ENCODE measurements at regions not wholly inside any gene's neighbourhood (a gene's known extent, or its start where the extent isn't known, plus 50 kb on each side); places are given as distances from the start of the nearest gene placed in this dataset.
"Not testable (repeated sequence)": the region's sequence is repeated elsewhere in the genome, so short reads cannot be mapped to it uniquely, and the experiment has no call there.

DNA sequence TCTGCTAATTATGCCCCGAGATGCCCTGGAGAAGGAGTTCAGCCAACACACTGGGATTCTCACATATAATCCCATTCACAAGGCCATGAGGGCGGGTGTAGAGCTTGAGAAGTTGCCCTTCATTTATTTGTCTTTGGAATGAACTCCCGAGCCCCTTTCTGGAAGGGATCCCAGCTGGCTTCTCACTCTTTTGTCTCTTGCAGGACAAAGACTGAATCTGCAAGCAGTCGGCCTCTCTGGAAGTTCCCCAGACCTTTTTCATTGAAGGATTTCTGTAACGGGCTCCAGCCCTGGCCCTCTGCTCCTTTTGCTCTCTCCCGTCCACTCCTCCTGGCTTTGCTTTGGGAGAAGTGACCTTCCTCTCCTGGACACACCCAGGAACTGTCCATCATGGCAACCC is 163.3 kb upstream of the SFSWAP start:
- no peak for DNase-seq (ENCODE audit: insufficient read length, low spot score)
- FAIRE-seq = no peak
- no peak for TF ChIP-seq POLR2A (IDR thresholded peaks at IDR 0.05; ENCODE audit: low read depth, low read length)

DNA sequence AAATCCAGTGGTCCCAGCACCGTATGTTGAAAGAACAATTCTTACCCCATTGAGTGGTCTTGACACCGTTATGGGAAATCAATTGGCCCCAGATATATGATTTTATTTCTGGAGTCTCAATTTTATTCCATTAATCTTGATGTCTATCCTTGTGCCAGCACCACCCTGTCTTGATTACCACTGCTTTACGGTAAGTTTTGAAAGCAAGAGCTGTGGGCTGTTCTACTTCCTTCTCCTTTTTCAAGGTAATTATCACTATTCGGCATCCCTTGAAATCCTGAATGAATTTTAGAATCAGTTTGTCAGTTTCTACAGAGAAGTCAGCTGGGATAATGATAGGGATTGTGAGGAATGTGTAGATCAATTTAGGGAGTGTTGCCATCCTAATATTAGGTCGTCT is 160.8 kb upstream of the SFSWAP start:
- no peak for FAIRE-seq

DNA sequence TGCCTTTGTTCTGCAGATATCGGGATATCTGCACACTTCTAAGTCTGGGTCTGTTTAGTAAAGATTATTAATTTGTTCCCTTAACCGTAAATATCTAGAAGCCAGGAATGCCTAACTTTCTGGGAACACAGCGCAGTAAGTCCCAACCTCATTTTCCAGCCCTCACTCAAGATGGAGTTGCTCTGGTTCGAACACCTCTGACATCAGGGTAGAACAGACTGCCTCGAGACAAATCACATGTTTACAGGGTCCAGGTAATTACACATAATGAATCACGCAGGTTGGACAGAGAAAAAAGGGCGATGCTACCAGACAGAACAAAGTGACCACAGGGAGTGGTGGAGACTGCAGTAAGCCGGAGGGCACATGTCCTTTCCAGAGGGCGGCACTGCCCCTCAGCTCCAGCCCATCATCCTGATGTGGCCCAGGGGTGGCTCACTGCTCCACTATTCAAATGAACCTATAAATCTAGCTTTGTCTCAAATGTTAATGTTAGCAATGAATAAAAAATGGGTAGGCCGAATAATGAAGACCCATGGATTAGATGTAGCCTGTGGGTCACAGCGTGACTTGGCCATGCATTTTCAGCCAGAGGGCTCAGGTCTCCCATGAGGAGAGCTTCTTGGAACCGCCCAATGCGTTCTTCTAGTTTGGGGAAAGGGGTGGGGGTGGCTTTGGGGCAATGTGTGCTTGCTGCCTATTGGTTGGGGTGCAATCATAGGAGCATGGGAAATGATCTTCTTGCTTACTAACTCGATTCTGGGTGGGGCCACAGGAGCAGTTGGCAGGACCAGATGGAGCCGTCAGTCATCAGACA is 159.0 kb upstream of the SFSWAP start:
- DNase-seq (ENCODE audit: insufficient read length, low spot score) = no peak
- TF ChIP-seq POLR2A (IDR thresholded peaks at IDR 0.05; ENCODE audit: low read depth, low read length) = no peak
- no peak for FAIRE-seq

More for the DNA sequence above, 160.8 kb upstream of the SFSWAP start:
- TF ChIP-seq POLR2A (IDR thresholded peaks at IDR 0.05; ENCODE audit: low read depth, low read length) = no peak
- no peak for DNase-seq (ENCODE audit: insufficient read length, low spot score)

DNA sequence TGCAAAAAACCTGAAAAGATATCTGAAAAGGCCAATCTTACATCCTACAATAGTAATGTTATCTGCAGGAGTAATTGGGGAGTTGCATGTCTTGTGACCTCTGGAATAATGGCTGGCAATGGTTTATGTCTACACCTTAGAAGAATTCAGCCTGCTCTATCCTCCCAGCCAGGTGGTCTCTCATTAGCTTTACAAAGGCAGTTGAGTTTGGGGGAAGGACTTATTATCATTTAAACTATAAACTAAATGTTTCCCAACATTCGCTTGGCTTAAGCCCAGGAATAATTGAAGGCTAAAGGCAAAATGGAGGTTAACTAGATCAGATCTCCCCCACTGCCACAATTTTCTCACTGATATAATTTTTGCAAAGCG is 158.4 kb upstream of the SFSWAP start:
- TF ChIP-seq POLR2A (IDR thresholded peaks at IDR 0.05; ENCODE audit: low read depth, low read length) = no peak
- FAIRE-seq = no peak
- no peak for DNase-seq (ENCODE audit: insufficient read length, low spot score)

DNA sequence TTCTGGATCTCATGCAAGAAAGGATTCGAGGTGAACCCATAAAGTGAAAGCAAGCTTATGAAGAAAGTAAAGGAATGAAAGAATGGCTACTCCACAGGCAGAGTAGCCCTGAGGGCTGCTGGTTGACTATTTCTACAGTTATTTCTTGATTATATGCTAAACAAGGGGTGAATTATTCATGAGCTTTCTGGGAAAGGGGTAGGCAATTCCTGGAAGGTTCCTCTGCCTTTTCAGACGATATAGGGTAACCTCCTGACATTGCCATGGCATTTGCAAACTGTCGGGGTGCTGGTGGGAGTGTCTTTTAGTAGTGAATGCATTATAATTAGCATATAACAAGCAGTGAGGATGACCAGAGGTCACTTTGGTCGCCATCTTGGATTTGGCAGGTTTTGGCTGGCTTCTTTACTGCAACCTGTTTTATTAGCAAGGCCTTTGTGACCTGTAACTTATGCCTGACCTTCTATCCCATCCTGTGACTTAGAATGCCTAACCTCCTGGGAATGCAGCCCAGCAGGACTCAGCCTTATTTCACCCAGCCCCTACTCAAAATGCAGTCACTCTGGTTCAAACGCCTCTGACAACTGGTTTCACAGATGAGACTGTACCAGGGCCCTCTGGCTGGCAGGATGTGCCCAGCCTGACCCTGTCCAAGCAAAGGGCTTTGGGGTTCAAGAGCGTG is 157.7 kb upstream of the SFSWAP start:
- no peak for FAIRE-seq
- TF ChIP-seq POLR2A (IDR thresholded peaks at IDR 0.05; ENCODE audit: low read depth, low read length) = no peak
- DNase-seq (ENCODE audit: insufficient read length, low spot score) = no peak

DNA sequence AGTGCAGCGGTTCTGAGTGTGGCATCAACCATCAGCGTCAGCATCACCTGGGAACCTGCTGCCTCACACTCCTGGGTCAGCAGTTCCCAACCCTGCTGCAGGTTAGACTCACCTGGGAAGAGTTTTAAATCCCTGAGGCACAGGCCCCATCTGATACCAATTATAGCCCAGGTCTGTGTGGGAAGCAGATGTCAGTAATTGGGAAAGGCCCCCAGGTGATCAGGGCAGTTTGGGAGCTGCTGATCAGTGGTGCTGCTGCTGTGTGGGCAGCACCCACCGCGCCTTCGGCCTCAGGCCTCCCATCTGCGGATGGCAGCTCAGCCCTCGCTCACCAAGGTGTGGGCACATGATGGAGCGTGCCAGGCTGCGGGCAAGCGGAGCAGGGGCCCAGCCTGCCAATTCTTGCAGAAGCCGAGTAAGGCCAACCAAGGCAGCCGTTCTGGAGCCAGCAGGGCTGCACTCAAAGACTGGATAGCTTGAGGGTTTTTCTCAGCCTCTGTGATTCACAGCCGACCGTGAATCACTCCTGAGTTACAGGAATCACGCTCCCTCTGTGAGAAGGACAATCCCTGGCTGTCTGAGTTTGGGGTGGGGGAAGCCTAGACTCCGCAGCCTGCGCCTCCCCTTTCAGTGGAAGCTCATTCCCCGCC is 155.6 kb upstream of the SFSWAP start:
- FAIRE-seq (no peak), DNase-seq (ENCODE audit: insufficient read length, low spot score) (no peak)
- TF ChIP-seq POLR2A (IDR thresholded peaks at IDR 0.05; ENCODE audit: low read depth, low read length) = no peak

DNA sequence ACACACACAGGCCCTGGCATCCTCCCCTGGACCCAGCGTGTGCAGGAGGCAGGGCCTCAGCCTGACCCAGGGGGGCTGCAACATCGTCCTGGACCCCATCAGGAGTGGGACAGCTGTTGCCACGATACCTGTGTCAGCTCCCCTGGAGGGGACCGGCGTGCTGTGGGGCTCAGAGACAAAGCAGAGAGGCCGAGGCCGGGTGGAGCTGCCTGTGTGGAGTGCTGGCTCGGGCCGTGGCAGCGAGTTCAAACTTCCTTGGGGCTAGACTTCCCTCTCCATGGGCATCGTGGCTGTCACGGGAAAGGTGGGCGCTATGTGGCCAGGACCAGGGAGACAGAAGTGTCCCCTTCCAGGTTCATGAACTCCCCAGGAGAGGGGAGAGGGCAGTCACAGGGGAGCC is 155.0 kb upstream of the SFSWAP start:
- no peak for FAIRE-seq
- TF ChIP-seq POLR2A (IDR thresholded peaks at IDR 0.05; ENCODE audit: low read depth, low read length) = no peak

DNA sequence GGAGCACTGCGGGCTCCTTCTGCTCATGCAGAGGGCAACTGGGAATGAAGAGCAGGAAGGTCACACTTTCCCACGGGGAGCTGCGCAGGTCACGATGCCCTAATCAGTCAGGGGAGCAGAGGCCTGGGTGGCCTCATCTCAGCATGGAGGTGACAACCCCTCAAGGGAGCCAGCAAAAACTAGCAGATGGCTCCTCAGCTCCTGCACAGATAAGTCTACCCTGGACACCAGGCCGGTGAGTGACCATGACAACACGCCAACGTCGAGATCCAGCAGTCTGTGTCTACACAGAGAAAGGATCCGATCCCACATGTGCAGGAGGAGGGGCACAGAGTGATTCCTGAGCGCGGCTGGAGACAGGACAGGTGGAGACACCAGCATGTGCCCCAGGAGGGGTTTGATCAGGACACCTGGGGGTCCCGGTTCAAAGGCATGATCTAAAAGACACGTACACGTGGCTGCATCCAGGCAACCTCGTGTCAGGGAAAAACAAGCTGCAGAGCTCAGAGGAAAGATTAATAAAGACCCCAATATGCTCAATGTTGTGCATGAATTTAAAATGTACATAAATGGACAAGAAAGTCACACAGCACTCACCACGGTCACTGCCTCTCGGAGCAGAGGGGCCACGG is 153.7 kb upstream of the SFSWAP start:
- FAIRE-seq (no peak), DNase-seq (ENCODE audit: insufficient read length, low spot score) (no peak)
- no peak for TF ChIP-seq POLR2A (IDR thresholded peaks at IDR 0.05; ENCODE audit: low read depth, low read length)

More for the DNA sequence above, 155.0 kb upstream of the SFSWAP start:
- no peak for DNase-seq (ENCODE audit: insufficient read length, low spot score)

DNA sequence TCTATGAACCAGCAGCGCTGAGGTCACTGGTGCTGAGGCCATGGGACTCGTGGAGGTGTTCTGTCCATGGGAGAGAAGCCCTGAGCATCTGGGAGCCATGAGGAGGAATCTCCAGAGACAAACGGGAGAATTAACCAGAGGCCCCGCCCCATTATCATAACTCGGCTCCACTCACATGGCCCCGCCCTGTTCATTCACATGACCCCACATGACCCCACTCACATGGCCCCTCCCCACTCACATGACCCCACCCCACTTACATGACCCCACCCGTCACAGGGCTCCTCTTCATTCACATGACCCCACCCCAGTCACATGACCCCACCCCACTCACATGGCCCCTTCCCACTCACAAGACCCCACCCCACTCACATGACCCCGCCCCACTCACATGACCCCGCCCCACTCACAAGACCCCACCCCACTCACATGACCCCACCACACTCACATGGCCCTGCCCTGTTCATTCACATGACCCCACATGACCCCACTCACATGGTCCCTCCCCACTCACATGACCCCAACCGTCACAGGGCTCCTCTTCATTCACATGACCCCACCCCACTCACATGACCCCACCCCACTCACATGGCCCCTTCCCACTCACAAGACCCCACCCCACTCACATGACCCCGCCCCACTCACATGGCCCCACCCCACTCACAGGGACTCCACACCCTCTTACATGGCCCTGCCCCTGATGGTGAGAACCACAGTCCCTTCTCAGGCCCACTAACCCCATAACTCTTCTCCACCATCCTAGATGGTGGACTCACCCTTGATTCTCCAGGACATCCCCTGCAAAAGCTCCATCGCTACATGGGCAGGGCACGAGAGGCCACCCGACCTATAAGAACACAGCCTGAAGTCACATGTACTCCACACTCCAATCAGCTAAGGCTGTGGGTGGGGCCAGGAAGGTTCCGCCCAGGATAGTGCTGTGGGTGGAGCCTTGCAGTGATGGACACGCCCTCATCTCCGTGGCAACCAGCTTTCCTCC is 151.1 kb upstream of the SFSWAP start:
- DNase-seq (ENCODE audit: insufficient read length, low spot score) = no peak
- TF ChIP-seq POLR2A (IDR thresholded peaks at IDR 0.05; ENCODE audit: low read depth, low read length) = no peak
- FAIRE-seq = no peak

DNA sequence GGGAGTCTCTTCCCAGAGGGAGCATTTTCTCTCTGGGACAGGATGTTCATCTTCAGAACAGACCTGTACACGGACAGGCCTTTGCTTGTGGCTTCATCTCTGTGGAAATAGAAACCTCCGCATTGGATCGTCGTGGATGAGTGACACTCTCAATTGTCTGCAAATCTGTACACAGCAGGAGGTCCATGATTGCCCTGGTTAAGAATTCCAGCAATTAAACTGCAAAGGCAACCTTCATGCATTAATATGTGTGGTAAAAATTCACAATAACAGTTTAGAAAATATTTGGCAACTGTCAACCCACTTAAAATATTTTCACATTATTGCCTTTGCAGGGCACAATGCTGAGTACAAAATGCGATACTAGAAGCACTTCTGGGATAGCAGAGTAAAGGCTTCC is 149.8 kb upstream of the SFSWAP start:
- no peak for FAIRE-seq
- DNase-seq (ENCODE audit: insufficient read length, low spot score) = no peak
- TF ChIP-seq POLR2A (IDR thresholded peaks at IDR 0.05; ENCODE audit: low read depth, low read length) = no peak

DNA sequence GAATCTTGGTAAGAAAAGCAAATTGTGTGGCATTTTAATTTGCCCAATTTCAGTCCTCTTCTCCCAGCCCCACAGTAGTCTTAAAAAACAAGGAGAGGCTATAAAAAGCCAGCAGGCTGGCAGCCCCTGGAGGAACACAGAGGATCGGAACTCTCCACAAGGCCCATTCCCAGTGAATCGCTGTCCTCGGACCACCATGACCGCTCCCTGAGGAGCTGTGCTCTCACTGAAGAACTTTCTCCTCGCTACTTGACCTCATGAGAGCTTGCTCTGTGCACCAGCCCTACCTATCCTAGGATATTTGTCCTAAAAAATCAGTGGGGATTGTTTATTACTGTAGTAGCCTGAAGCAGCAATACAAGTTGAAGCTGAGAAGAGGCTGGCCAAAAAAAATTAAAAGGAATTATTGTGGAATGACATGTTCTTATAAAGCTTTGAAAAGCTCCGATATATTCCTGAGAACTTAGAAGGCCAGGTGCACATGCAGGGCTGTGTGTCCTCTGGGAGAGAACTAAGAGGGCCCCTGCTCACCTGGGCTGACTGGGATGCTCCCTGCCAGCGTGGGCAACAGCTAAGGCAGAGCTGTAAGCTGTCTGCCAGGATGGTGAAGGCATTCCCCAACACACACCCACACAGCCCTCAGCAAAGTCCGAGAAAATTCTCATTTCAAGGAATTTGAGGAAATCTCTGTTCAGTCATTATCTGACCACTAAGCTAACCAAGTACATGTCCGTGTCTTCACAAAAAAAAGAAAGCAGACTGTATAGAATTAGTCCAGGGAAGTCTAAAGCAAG is 148.8 kb upstream of the SFSWAP start:
- no peak for FAIRE-seq
- no peak for DNase-seq (ENCODE audit: insufficient read length, low spot score)
- TF ChIP-seq POLR2A (IDR thresholded peaks at IDR 0.05; ENCODE audit: low read depth, low read length) = no peak

DNA sequence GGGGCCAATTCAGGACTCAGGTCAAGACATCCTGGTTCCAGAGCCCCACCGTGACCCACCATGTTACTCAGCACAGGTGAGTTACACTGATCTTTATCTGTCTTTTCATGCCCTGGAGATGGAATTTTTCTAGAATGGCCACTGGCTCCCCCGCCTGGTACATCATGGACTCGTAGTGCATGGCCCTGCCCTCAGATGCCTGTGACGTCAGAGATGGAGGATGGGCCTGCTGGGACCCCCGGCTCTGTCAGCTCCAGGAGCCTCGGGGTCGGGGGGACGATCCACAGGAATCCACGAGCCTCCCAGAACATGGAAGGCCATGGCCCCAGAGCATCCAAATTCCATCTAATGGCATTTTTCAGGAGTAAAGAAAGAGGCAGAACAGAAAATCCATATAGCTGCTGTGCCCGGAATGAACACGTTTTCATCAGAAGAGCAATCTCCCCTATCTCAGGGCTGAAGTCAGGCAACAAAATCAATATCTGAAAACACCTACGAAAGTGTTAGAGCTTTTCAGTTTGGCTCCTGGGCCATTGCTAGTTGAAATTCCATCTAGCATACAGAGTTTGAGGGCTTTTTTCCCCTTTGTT is 146.7 kb upstream of the SFSWAP start:
- FAIRE-seq; DNase-seq (ENCODE audit: insufficient read length, low spot score): not testable (repeated sequence)

Measured in H54 (cell line).